ENCODE measurements at regions not wholly inside any gene's neighbourhood (a gene's known extent, or its start where the extent isn't known, plus 50 kb on each side); places are given as distances from the start of the nearest gene placed in this dataset.

- TF ChIP-seq POLR2AphosphoS5 (IDR thresholded peaks at IDR 0.05; ENCODE audit: low read depth, low read length), result no peak
- no peak for TF ChIP-seq POLR2A (IDR thresholded peaks at IDR 0.05; ENCODE audit: low read depth, low read length)
- TF ChIP-seq TAF1 (IDR thresholded peaks at IDR 0.05; ENCODE audit: borderline replicate concordance, low read depth, low read length), result no peak
Measured at GRCh38 chr6:40825102-40825501, 213.9 kb downstream of the UNC5CL start.
